Liver (tissue), 6 donors: ENCODE measurements at regions not wholly inside any gene's neighbourhood (a gene's known extent, or its start where the extent isn't known, plus 50 kb on each side); places are given as distances from the start of the nearest gene placed in this dataset.

Source experiments
- DNase-seq: peaks from one replicate; pipeline ENCODE4 v3.0.0-alpha.2; 2017; ENCODE audit warnings: low spot score
- H3K27ac ChIP-seq, 2 donors: one replicate each; pipeline ENCODE4 v1.7.0; 2013; ENCODE audit warnings: inconsistent platforms in 2 of 2, low read length in 2 of 2, control low read depth in 1 of 2, low read depth in 1 of 2, mild to moderate bottlenecking in 1 of 2
- H3K27me3 ChIP-seq, 4 donors: one replicate each; pipeline versions ENCODE4 v1.6.1 to v1.7.0; 2013; ENCODE audit warnings: low read length in 3 of 4, inconsistent platforms in 1 of 4, mild to moderate bottlenecking in 1 of 4, moderate library complexity in 1 of 4; ENCODE audit not compliant: control insufficient read depth in 4 of 4, insufficient read depth in 4 of 4
- H3K36me3 ChIP-seq, 4 donors: one replicate each; pipeline versions ENCODE4 v1.6.1 to v1.7.0; 2013; ENCODE audit warnings: low read length in 3 of 4, mild to moderate bottlenecking in 3 of 4, low read depth in 1 of 4, moderate library complexity in 1 of 4; ENCODE audit not compliant: control insufficient read depth in 4 of 4, insufficient read depth in 3 of 4
- H3K4me1 ChIP-seq, 4 donors: one replicate each; pipeline versions ENCODE4 v1.6.1 to v1.7.0; 2013; ENCODE audit warnings: low read length in 3 of 4, mild to moderate bottlenecking in 3 of 4, moderate library complexity in 1 of 4; ENCODE audit not compliant: control insufficient read depth in 4 of 4, insufficient read depth in 4 of 4
- H3K4me3 ChIP-seq, 3 donors: one replicate each; pipeline versions ENCODE4 v1.6.1 to v1.7.0; 2013; ENCODE audit warnings: low read length in 3 of 3, control low read depth in 1 of 3, low read depth in 1 of 3, mild to moderate bottlenecking in 1 of 3
- H3K9ac ChIP-seq, 2 donors: one replicate each; pipeline ENCODE4 v1.7.0; 2013; ENCODE audit warnings: low read length in 2 of 2, mild to moderate bottlenecking in 2 of 2, moderate library complexity in 2 of 2, control low read depth in 1 of 2, low read depth in 1 of 2
- H3K9me3 ChIP-seq, 4 donors: one replicate each; pipeline versions ENCODE4 v1.6.1 to v1.7.0; 2013; ENCODE audit warnings: low read length in 3 of 4; ENCODE audit not compliant: control insufficient read depth in 4 of 4
- EGR1 ChIP-seq, 2 donors: IDR thresholded peaks; 2 replicates each; pipeline ENCODE4 v1.6.1; 2016 to 2018; ENCODE audit warnings: antibody characterized with exemption in 2 of 2, low read depth in 2 of 2
- FOXA1 ChIP-seq: IDR thresholded peaks from 2 replicates; pipeline ENCODE4 v1.6.1; 2016; ENCODE audit warnings: antibody characterized with exemption
- GABPA ChIP-seq, 2 donors: IDR thresholded peaks in 1 of 2; conservative IDR thresholded peaks in 1 of 2; 2 replicates each; pipeline ENCODE4 v1.6.1; 2016; ENCODE audit warnings: antibody characterized with exemption in 2 of 2, mild to moderate bottlenecking in 1 of 2, moderate library complexity in 1 of 2
- HNF4A ChIP-seq, 2 donors: conservative IDR thresholded peaks; 2 replicates each; pipeline ENCODE4 v1.6.1; 2016; ENCODE audit warnings: antibody characterized with exemption in 2 of 2, mild to moderate bottlenecking in 2 of 2
- MAX ChIP-seq: IDR thresholded peaks from 2 replicates; pipeline ENCODE4 v1.6.1; 2016; ENCODE audit warnings: antibody characterized with exemption
- NR2F2 ChIP-seq: IDR thresholded peaks from 2 replicates; pipeline ENCODE4 v1.6.1; 2016; ENCODE audit warnings: antibody characterized with exemption
- RAD21 ChIP-seq, 2 donors: IDR thresholded peaks; 2 replicates each; pipeline ENCODE4 v1.6.1; 2016; ENCODE audit warnings: antibody characterized with exemption in 2 of 2, mild to moderate bottlenecking in 2 of 2
- SP1 ChIP-seq: IDR thresholded peaks from 2 replicates; pipeline ENCODE4 v1.6.1; 2018; ENCODE audit warnings: antibody characterized with exemption, mild to moderate bottlenecking
- YY1 ChIP-seq: IDR thresholded peaks from 2 replicates; pipeline ENCODE4 v1.6.1; 2016; ENCODE audit warnings: antibody characterized with exemption, mild to moderate bottlenecking
- TF ChIP-seq, protein P1 (sequence below): IDR thresholded peaks from 2 replicates; pipeline ENCODE4 v1.6.1; 2016; ENCODE audit warnings: antibody characterized with exemption
- TF ChIP-seq, protein P2 (sequence below): IDR thresholded peaks from 2 replicates; pipeline ENCODE4 v1.6.1; 2016; ENCODE audit warnings: antibody characterized with exemption, mild to moderate bottlenecking
- TF ChIP-seq, protein P3 (sequence below): IDR thresholded peaks from 2 replicates; pipeline ENCODE4 v1.6.1; 2016; ENCODE audit warnings: antibody characterized with exemption
- donor health status: healthy.
- donor health status: healthy.
- donor health status: healthy.

GRCh38 chr19:46551164-46551563 is 50.0 kb upstream of the CALM3 start:
- Histone ChIP-seq H3K27ac (no peak overlapping the region), H3K27me3 (no peaks in the 10 kb centered on the region), H3K4me3 (no peak overlapping the region), H3K36me3 (no peaks in the 10 kb centered on the region), H3K4me1 (peaks cover 0 to 4% (median 2%) of the 10 kb centered on the region in 4 donors), H3K9me3 (peaks cover 0 to 3% (median 1%) of the 10 kb centered on the region in 4 donors), H3K9ac (no peak overlapping the region)
- DNase-seq, result no peak
- no peak for TF ChIP-seq HNF4A (conservative IDR thresholded peaks at IDR 0.05)
- TF ChIP-seq, protein P1, sequence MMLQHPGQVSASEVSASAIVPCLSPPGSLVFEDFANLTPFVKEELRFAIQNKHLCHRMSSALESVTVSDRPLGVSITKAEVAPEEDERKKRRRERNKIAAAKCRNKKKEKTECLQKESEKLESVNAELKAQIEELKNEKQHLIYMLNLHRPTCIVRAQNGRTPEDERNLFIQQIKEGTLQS, result no peak
- no peak for TF ChIP-seq MAX
- TF ChIP-seq, protein P2, sequence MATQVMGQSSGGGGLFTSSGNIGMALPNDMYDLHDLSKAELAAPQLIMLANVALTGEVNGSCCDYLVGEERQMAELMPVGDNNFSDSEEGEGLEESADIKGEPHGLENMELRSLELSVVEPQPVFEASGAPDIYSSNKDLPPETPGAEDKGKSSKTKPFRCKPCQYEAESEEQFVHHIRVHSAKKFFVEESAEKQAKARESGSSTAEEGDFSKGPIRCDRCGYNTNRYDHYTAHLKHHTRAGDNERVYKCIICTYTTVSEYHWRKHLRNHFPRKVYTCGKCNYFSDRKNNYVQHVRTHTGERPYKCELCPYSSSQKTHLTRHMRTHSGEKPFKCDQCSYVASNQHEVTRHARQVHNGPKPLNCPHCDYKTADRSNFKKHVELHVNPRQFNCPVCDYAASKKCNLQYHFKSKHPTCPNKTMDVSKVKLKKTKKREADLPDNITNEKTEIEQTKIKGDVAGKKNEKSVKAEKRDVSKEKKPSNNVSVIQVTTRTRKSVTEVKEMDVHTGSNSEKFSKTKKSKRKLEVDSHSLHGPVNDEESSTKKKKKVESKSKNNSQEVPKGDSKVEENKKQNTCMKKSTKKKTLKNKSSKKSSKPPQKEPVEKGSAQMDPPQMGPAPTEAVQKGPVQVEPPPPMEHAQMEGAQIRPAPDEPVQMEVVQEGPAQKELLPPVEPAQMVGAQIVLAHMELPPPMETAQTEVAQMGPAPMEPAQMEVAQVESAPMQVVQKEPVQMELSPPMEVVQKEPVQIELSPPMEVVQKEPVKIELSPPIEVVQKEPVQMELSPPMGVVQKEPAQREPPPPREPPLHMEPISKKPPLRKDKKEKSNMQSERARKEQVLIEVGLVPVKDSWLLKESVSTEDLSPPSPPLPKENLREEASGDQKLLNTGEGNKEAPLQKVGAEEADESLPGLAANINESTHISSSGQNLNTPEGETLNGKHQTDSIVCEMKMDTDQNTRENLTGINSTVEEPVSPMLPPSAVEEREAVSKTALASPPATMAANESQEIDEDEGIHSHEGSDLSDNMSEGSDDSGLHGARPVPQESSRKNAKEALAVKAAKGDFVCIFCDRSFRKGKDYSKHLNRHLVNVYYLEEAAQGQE, result no peak
- no peak for TF ChIP-seq NR2F2
- no peak for TF ChIP-seq RAD21 (IDR thresholded peaks at IDR 0.05)
- no peak for TF ChIP-seq EGR1 (IDR thresholded peaks at IDR 0.05; ENCODE audit: low read depth in 2 of 2)
- TF ChIP-seq YY1, result no peak
- TF ChIP-seq FOXA1, result no peak
- no peak for TF ChIP-seq GABPA (IDR thresholded peaks at IDR 0.05 in 1 of 2, conservative IDR thresholded peaks at IDR 0.05 in 1 of 2)
- no peak for TF ChIP-seq SP1
- TF ChIP-seq, protein P3, sequence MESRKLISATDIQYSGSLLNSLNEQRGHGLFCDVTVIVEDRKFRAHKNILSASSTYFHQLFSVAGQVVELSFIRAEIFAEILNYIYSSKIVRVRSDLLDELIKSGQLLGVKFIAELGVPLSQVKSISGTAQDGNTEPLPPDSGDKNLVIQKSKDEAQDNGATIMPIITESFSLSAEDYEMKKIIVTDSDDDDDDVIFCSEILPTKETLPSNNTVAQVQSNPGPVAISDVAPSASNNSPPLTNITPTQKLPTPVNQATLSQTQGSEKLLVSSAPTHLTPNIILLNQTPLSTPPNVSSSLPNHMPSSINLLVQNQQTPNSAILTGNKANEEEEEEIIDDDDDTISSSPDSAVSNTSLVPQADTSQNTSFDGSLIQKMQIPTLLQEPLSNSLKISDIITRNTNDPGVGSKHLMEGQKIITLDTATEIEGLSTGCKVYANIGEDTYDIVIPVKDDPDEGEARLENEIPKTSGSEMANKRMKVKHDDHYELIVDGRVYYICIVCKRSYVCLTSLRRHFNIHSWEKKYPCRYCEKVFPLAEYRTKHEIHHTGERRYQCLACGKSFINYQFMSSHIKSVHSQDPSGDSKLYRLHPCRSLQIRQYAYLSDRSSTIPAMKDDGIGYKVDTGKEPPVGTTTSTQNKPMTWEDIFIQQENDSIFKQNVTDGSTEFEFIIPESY, result no peak
